Endothelial cell of umbilical vein (primary cell): ENCODE measurements at regions not wholly inside any gene's neighbourhood (a gene's known extent, or its start where the extent isn't known, plus 50 kb on each side); places are given as distances from the start of the nearest gene placed in this dataset.

ENCODE experiments used
- EZH2 ChIP-seq: IDR thresholded peaks from 2 replicates; pipeline ENCODE4 v1.6.1; 2012; ENCODE audit warnings: borderline replicate concordance, low read depth, mild to moderate bottlenecking, moderate library complexity, low read length, inconsistent platforms; ENCODE audit not compliant: severe bottlenecking
- FOS ChIP-seq: IDR thresholded peaks from 2 replicates; pipeline ENCODE4 v1.6.1; 2011; ENCODE audit warnings: mild to moderate bottlenecking, low read length, moderate library complexity, borderline replicate concordance; ENCODE audit not compliant: insufficient read depth
- POLR2A ChIP-seq: IDR thresholded peaks from 2 replicates; pipeline ENCODE4 v1.6.1; 2012; ENCODE audit warnings: low read depth, mild to moderate bottlenecking, control low read depth, low read length
- TF ChIP-seq, protein P1 (sequence below), 2 donors: IDR thresholded peaks; 1 replicate in 1 of 2; 2 replicates in 1 of 2; pipeline ENCODE4 v1.5.1; 2011; ENCODE audit warnings: low read length in 2 of 2, mild to moderate bottlenecking in 2 of 2, moderate library complexity in 2 of 2, control low read depth in 1 of 2, inconsistent platforms in 1 of 2, low read depth in 1 of 2; ENCODE audit not compliant: insufficient read depth in 1 of 2; ENCODE audit errors: extremely low read depth in 1 of 2
- TF ChIP-seq, protein P2 (sequence below): IDR thresholded peaks from 2 replicates; pipeline ENCODE4 v1.6.1; 2011; ENCODE audit not compliant: insufficient read depth, insufficient read length

DNA sequence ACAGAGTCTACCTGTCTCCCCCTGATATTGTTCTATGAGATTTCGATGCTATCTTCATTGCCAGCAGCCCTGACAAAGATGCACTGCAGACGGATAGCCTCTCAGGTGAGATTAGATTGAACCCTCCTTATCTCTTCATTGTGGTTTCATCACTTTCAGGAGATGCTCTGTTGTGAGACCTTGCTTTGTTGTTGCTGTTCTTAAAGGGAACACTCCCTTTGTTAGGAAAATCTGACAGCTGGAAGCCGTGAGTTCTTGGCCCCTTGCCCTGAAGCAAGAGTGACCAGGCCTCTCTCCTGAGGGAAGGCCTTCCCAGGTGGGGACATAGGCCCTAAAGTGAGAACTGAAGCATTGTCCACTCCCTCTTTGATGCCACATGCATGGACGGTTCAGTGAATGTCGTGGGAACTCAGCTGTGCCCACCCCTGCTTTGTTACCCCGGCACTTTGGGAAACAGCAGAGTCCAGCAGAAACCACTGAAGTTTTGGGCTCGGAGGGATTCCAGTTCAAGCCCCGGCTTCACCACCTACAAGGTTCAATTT, 976.1 kb downstream of the TBC1D22A start:
- TF ChIP-seq, protein P1, sequence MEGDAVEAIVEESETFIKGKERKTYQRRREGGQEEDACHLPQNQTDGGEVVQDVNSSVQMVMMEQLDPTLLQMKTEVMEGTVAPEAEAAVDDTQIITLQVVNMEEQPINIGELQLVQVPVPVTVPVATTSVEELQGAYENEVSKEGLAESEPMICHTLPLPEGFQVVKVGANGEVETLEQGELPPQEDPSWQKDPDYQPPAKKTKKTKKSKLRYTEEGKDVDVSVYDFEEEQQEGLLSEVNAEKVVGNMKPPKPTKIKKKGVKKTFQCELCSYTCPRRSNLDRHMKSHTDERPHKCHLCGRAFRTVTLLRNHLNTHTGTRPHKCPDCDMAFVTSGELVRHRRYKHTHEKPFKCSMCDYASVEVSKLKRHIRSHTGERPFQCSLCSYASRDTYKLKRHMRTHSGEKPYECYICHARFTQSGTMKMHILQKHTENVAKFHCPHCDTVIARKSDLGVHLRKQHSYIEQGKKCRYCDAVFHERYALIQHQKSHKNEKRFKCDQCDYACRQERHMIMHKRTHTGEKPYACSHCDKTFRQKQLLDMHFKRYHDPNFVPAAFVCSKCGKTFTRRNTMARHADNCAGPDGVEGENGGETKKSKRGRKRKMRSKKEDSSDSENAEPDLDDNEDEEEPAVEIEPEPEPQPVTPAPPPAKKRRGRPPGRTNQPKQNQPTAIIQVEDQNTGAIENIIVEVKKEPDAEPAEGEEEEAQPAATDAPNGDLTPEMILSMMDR (IDR thresholded peaks at IDR 0.05; ENCODE audit: extremely low read depth in 1 of 2, insufficient read depth in 1 of 2, low read depth in 1 of 2, low read length in 2 of 2): no peak
- TF ChIP-seq FOS (no peak), POLR2A (no peak), EZH2 (no peak)
- TF ChIP-seq, protein P2, sequence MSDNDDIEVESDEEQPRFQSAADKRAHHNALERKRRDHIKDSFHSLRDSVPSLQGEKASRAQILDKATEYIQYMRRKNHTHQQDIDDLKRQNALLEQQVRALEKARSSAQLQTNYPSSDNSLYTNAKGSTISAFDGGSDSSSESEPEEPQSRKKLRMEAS: no peak
